Type B pancreatic cell (in vitro differentiated cells): ENCODE measurements at regions not wholly inside any gene's neighbourhood (a gene's known extent, or its start where the extent isn't known, plus 50 kb on each side); places are given as distances from the start of the nearest gene placed in this dataset.

Source experiments
- DNase-seq: peaks from one replicate; pipeline ENCODE4 v3.0.0; 2021; ENCODE audit warnings: mixed read lengths; ENCODE audit not compliant: unreplicated experiment; ENCODE audit errors: extremely low spot score
- H3K27ac Mint-ChIP-seq: 2 replicates; pipeline ENCODE4 v1.8.0; 2021; ENCODE audit warnings: mild to moderate bottlenecking, mixed read lengths
- H3K27me3 Mint-ChIP-seq: 2 replicates; pipeline ENCODE4 v1.8.0; 2021; ENCODE audit warnings: mixed read lengths
- H3K36me3 Mint-ChIP-seq: 2 replicates; pipeline ENCODE4 v1.8.0; 2021; ENCODE audit warnings: mixed read lengths
- H3K4me1 Mint-ChIP-seq: one replicate; pipeline ENCODE4 v1.8.0; 2021; ENCODE audit warnings: mixed read lengths; ENCODE audit not compliant: unreplicated experiment
- H3K4me3 Mint-ChIP-seq: 2 replicates; pipeline ENCODE4 v1.8.0; 2021; ENCODE audit warnings: mild to moderate bottlenecking, mixed read lengths
- H3K9me3 Mint-ChIP-seq: 2 replicates; pipeline ENCODE4 v1.8.0; 2021; ENCODE audit warnings: mixed read lengths
- CTCF ChIP-seq: fragments of 200-600 bp; sonication (generic); conservative IDR thresholded peaks from 2 replicates; pipeline ENCODE4 v1.5.0; 2021; ENCODE audit warnings: antibody characterized with exemption, mild to moderate bottlenecking

GRCh38 chr1:217115404-217116380 is 392.5 kb upstream of the ESRRG start:
- peaks cover 10% of the 10 kb centered on the region for H3K4me1 Mint-ChIP-seq

GRCh38 chr1:217109928-217110327 is 386.7 kb upstream of the ESRRG start:
- DNase-seq: no peak
- H3K36me3 Mint-ChIP-seq: no peaks in the 10 kb centered on the region
- no peak for TF ChIP-seq CTCF
- peaks cover 6% of the 10 kb centered on the region for H3K4me1 Mint-ChIP-seq
- H3K27ac Mint-ChIP-seq: no peak overlapping the region
- no peak overlapping the region for H3K4me3 Mint-ChIP-seq
- no peaks in the 10 kb centered on the region for H3K9me3 Mint-ChIP-seq
- H3K27me3 Mint-ChIP-seq: peaks cover 62% of the 10 kb centered on the region

More at GRCh38 chr1:217115404-217116380, 392.5 kb upstream of the ESRRG start:
- no peak for DNase-seq
- H3K27me3 Mint-ChIP-seq: peaks cover 33% of the 10 kb centered on the region
- no peak for TF ChIP-seq CTCF
- H3K27ac Mint-ChIP-seq: peak overlapping the region; percentile 47
- H3K9me3 Mint-ChIP-seq: no peaks in the 10 kb centered on the region
- H3K36me3 Mint-ChIP-seq: no peaks in the 10 kb centered on the region
- no peak overlapping the region for H3K4me3 Mint-ChIP-seq

- peaks cover 48% of the 10 kb centered on the region for H3K27me3 Mint-ChIP-seq
- H3K9me3 Mint-ChIP-seq: no peaks in the 10 kb centered on the region
- H3K36me3 Mint-ChIP-seq: no peaks in the 10 kb centered on the region
- no peak for TF ChIP-seq CTCF
- H3K4me3 Mint-ChIP-seq: no peak overlapping the region
- peak overlapping the region; percentile 17 for H3K27ac Mint-ChIP-seq
- H3K4me1 Mint-ChIP-seq: peaks cover 6% of the 10 kb centered on the region
- DNase-seq: no peak
Observed at GRCh38 chr1:217106231-217106901, 383.1 kb upstream of the ESRRG start.

- peaks cover 52% of the 10 kb centered on the region for H3K27me3 Mint-ChIP-seq
- no peak for DNase-seq
- no peak overlapping the region for H3K4me3 Mint-ChIP-seq
- no peaks in the 10 kb centered on the region for H3K36me3 Mint-ChIP-seq
- H3K4me1 Mint-ChIP-seq: peaks cover 6% of the 10 kb centered on the region
- no peaks in the 10 kb centered on the region for H3K9me3 Mint-ChIP-seq
- TF ChIP-seq CTCF: no peak
- H3K27ac Mint-ChIP-seq: no peak overlapping the region
Observed at GRCh38 chr1:217105437-217105836, 382.2 kb upstream of the ESRRG start.

- H3K4me3 Mint-ChIP-seq: no peak overlapping the region
- H3K36me3 Mint-ChIP-seq: no peaks in the 10 kb centered on the region
- DNase-seq: no peak
- TF ChIP-seq CTCF: no peak
- no peaks in the 10 kb centered on the region for H3K9me3 Mint-ChIP-seq
- no peak overlapping the region for H3K27ac Mint-ChIP-seq
- H3K4me1 Mint-ChIP-seq: no peaks in the 10 kb centered on the region
- peaks cover 24% of the 10 kb centered on the region for H3K27me3 Mint-ChIP-seq
Observed at GRCh38 chr1:217097819-217098218, 374.6 kb upstream of the ESRRG start.
